Loucy (cell line): ENCODE measurements at regions not wholly inside any gene's neighbourhood (a gene's known extent, or its start where the extent isn't known, plus 50 kb on each side); places are given as distances from the start of the nearest gene placed in this dataset.

Experiments used
- H2AFZ ChIP-seq: fragments of 200-600 bp; sonication (generic); 2 replicates; pipeline ENCODE4 v1.6.0; 2016; ENCODE audit warnings: antibody characterized with exemption, mild to moderate bottlenecking, low read length, moderate library complexity
- H3F3A ChIP-seq: fragments of 200-600 bp; 2 replicates; pipeline ENCODE4 v1.6.0; 2016; ENCODE audit warnings: antibody characterized with exemption, low read depth, mild to moderate bottlenecking
- H3K27me3 ChIP-seq: fragments of 200-600 bp; sonication (generic); 2 replicates; pipeline ENCODE4 v1.6.1; 2014; ENCODE audit warnings: low read length, mild to moderate bottlenecking; ENCODE audit not compliant: insufficient read depth, poor library complexity, severe bottlenecking
- H3K36me3 ChIP-seq: fragments of 200-600 bp; sonication (generic); 2 replicates; pipeline ENCODE4 v1.6.1; 2016; ENCODE audit warnings: low read length; ENCODE audit not compliant: insufficient read depth
- H3K4me1 ChIP-seq: fragments of 200-600 bp; sonication (generic); 2 replicates; pipeline ENCODE4 v1.5.1; 2014; ENCODE audit warnings: low read length, mild to moderate bottlenecking; ENCODE audit not compliant: insufficient read depth, poor library complexity, severe bottlenecking
- H3K4me2 ChIP-seq: fragments of 200-600 bp; sonication (generic); 2 replicates; pipeline ENCODE4 v1.6.0; 2014; ENCODE audit warnings: antibody characterized with exemption, low read length, low read depth, mild to moderate bottlenecking; ENCODE audit not compliant: poor library complexity, severe bottlenecking
- H3K4me3 ChIP-seq: fragments of 200-600 bp; sonication (generic); 2 replicates; pipeline ENCODE4 v1.5.1; 2014; ENCODE audit warnings: low read length, mild to moderate bottlenecking, mixed read lengths; ENCODE audit not compliant: poor library complexity, severe bottlenecking
- H3K79me2 ChIP-seq: fragments of 200-600 bp; sonication (generic); 2 replicates; pipeline ENCODE4 v1.6.1; 2014; ENCODE audit warnings: low read length; ENCODE audit not compliant: insufficient read depth
- H3K9ac ChIP-seq: fragments of 200-600 bp; sonication (generic); 2 replicates; pipeline ENCODE4 v1.6.0; 2014; ENCODE audit warnings: mild to moderate bottlenecking, low read depth, low read length, moderate library complexity; ENCODE audit not compliant: poor library complexity, severe bottlenecking
- H3K9me2 ChIP-seq: fragments of 200-600 bp; sonication (generic); replicated peaks from 2 replicates; pipeline ENCODE4 v1.6.1; 2016; ENCODE audit warnings: low read depth, low read length, mixed read lengths
- H3K9me3 ChIP-seq: fragments of 200-600 bp; sonication (generic); 2 replicates; pipeline ENCODE4 v1.6.1; 2014; ENCODE audit warnings: mild to moderate bottlenecking, antibody characterized with exemption, low read length, low read depth; ENCODE audit not compliant: insufficient read depth
- H4K20me1 ChIP-seq: fragments of 200-600 bp; sonication (generic); 2 replicates; pipeline ENCODE4 v1.6.0; 2014; ENCODE audit warnings: antibody characterized with exemption, low read length, mild to moderate bottlenecking; ENCODE audit not compliant: insufficient read depth, poor library complexity, severe bottlenecking
- CTCF ChIP-seq: fragments of 200-600 bp; sonication (generic); conservative IDR thresholded peaks from 2 replicates; pipeline ENCODE4 v1.5.1; 2014; ENCODE audit warnings: mild to moderate bottlenecking, antibody characterized with exemption, low read length
- EZH2phosphoT487 ChIP-seq: fragments of 200-600 bp; IDR thresholded peaks from 2 replicates; pipeline ENCODE4 v1.6.1; 2018; ENCODE audit warnings: antibody characterized with exemption, mild to moderate bottlenecking, moderate library complexity, borderline replicate concordance

DNA sequence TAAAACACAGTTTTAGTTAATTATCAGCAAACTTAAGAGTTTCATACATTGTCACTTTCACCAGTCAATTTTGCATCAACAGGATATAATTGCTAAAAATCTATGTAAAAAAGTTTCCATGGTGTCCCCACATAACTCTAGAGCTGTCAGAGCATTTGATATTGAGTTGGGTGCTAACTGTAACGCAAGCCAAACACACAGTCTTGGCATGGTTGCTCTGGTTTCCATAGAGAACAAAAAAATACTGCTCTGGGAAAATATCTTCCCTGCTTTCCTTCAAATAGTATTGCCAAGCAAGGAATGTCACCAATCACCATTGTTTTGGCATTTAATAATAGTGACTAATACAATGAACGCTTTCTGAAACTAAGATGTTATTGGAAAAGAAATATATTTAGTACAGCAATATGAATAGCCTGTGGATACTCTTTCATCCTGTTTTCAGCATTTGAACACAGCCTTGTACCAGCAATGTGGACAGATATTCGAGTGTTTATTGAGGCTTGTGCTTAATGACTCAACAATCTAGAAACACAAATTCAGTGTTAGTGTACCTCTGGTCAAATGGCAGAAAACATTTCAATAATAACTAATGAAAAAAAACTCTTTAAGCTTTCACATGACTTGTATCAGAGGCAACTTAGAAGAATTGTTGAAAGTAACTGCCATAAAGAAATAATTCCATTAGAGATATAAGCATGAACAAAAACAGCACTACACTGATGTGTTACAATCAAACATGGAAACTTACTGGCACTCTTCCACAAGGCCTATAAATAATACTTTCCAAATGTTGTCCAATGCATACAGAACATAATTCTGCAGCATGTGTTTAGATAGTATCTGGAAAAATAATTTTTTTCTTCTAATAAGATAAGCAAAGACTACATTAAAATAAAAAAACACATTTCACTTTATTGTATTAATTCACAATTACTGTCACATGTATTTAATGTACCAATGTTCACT, 1469.5 kb upstream of the CELF2 start:
- Histone ChIP-seq H3K36me3 (no peaks in the 10 kb centered on the region), H3K4me1 (no peaks in the 10 kb centered on the region), H3K4me2 (no peak overlapping the region), H3K9me3 (no peaks in the 10 kb centered on the region), H2AFZ (no peak overlapping the region), H3F3A (no peaks in the 10 kb centered on the region), H3K9me2 (no peaks in the 10 kb centered on the region), H3K79me2 (no peaks in the 10 kb centered on the region), H3K4me3 (no peak overlapping the region), H3K9ac (no peak overlapping the region), H4K20me1 (no peaks in the 10 kb centered on the region), H3K27me3 (no peaks in the 10 kb centered on the region)
- no peak for TF ChIP-seq EZH2phosphoT487
- no peak for TF ChIP-seq CTCF

- Histone ChIP-seq H3K4me1 (no peaks in the 10 kb centered on the region), H3F3A (no peaks in the 10 kb centered on the region), H3K4me2 (no peak overlapping the region), H3K27me3 (no peaks in the 10 kb centered on the region), H3K9ac (no peak overlapping the region), H4K20me1 (no peaks in the 10 kb centered on the region), H3K9me3 (no peaks in the 10 kb centered on the region), H3K79me2 (no peaks in the 10 kb centered on the region), H3K4me3 (no peak overlapping the region), H3K9me2 (no peaks in the 10 kb centered on the region), H2AFZ (no peak overlapping the region), H3K36me3 (no peaks in the 10 kb centered on the region)
- TF ChIP-seq CTCF, result no peak
- no peak for TF ChIP-seq EZH2phosphoT487
Measured at GRCh38 chr10:9550810-9551209, 1466.9 kb upstream of the CELF2 start.

GRCh38 chr10:9554321-9554720, 1463.4 kb upstream of the CELF2 start:
- Histone ChIP-seq H3K9me3 (no peaks in the 10 kb centered on the region), H3K4me1 (no peaks in the 10 kb centered on the region)

More at GRCh38 chr10:9554321-9554720, 1463.4 kb upstream of the CELF2 start:
- no peak for TF ChIP-seq EZH2phosphoT487
- TF ChIP-seq CTCF, result no peak
- no peak overlapping the region for H3K9ac ChIP-seq
- no peak overlapping the region for H3K4me3 ChIP-seq
- H3K27me3 ChIP-seq, result no peaks in the 10 kb centered on the region
- H3K4me2 ChIP-seq, result no peak overlapping the region
- H2AFZ ChIP-seq, result no peak overlapping the region
- H3K79me2 ChIP-seq, result no peaks in the 10 kb centered on the region
- no peaks in the 10 kb centered on the region for H4K20me1 ChIP-seq
- no peaks in the 10 kb centered on the region for H3K36me3 ChIP-seq
- no peaks in the 10 kb centered on the region for H3K9me2 ChIP-seq
- H3F3A ChIP-seq, result no peaks in the 10 kb centered on the region
